Esophagus muscularis mucosa (tissue), 3 donors: ENCODE measurements at regions not wholly inside any gene's neighbourhood (a gene's known extent, or its start where the extent isn't known, plus 50 kb on each side); places are given as distances from the start of the nearest gene placed in this dataset.

ENCODE experiments used
- CTCF ChIP-seq, 3 experiments: fragments of 200-600 bp in 2 of 3; fragments of 450-650 bp in 1 of 3; sonication (generic) in 2 of 3; IDR thresholded peaks; one replicate each; pipeline ENCODE4 v1.5.1; 2017 to 2019; ENCODE audit warnings: antibody characterized with exemption in 3 of 3, mild to moderate bottlenecking in 2 of 3, moderate library complexity in 1 of 3
- POLR2A ChIP-seq: fragments of 450-650 bp; IDR thresholded peaks from one replicate; pipeline ENCODE4 v1.6.1; 2017; ENCODE audit warnings: antibody characterized with exemption, moderate library complexity, mild to moderate bottlenecking, low read depth

DNA sequence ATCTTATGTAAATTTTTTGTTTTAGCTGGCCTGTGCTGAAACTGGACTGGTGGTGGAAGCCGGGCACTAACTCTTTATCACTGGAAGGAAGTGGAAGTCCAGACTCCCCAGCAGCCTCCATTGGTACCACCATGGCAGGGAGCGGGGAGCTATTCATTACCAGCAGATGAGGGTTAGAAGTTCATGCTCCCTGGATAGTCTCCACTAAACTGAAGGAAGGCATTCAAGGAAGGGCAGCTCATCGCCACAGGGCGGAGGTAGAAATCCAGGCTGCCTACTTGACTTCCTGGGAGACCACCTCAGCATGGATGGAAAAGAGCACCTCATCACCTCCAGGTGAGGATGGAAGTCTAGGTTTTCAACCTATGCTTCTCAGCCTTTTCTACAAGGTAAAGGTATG, 130.9 kb downstream of the SLC16A9 start:
- no peak for TF ChIP-seq CTCF (IDR thresholded peaks at IDR 0.05)
- TF ChIP-seq POLR2A, result no peak
